ENCODE measurements at regions not wholly inside any gene's neighbourhood (a gene's known extent, or its start where the extent isn't known, plus 50 kb on each side); places are given as distances from the start of the nearest gene placed in this dataset.

GRCh38 chr1:17946434-17946833 lies 161.2 kb upstream of the IGSF21 start:
- no peak for DNase-seq (ENCODE audit: extremely low spot score)
- ChIA-PET POLR2A (no interaction called here), CTCF (no interaction called here)
- TF ChIP-seq CTCF (IDR thresholded peaks at IDR 0.05; ENCODE audit: control extremely low read depth, extremely low read depth, low read depth, missing control alignments) = no peak

- TF ChIP-seq CTCF (IDR thresholded peaks at IDR 0.05; ENCODE audit: control extremely low read depth, extremely low read depth, low read depth, missing control alignments) = no peak
- CTCF ChIA-PET = interaction anchor here (1.2 kb wide), 1 partner anchor 9 kb away, joined by 3 read pairs; no protein-coding TSS in a partner anchor
- no peak for DNase-seq (ENCODE audit: extremely low spot score)
- POLR2A ChIA-PET = no interaction called here
These were observed 159.0 kb upstream of the IGSF21 start for GRCh38 chr1:17948594-17948993.

- DNase-seq (ENCODE audit: extremely low spot score) = no peak
- ChIA-PET CTCF (no interaction called here), POLR2A (no interaction called here)
- no peak for TF ChIP-seq CTCF (IDR thresholded peaks at IDR 0.05; ENCODE audit: control extremely low read depth, extremely low read depth, low read depth, missing control alignments)
These were observed 158.1 kb upstream of the IGSF21 start for GRCh38 chr1:17949511-17949910.

GRCh38 chr1:17950728-17951127 lies 156.9 kb upstream of the IGSF21 start:
- POLR2A ChIA-PET = no interaction called here

GRCh38 chr1:17952506-17952905 lies 155.1 kb upstream of the IGSF21 start:
- CTCF ChIA-PET = no interaction called here
- no peak for TF ChIP-seq CTCF (IDR thresholded peaks at IDR 0.05; ENCODE audit: control extremely low read depth, extremely low read depth, low read depth, missing control alignments)
- DNase-seq (ENCODE audit: extremely low spot score) = no peak
- POLR2A ChIA-PET = no interaction called here

More at GRCh38 chr1:17950728-17951127, 156.9 kb upstream of the IGSF21 start:
- no peak for DNase-seq (ENCODE audit: extremely low spot score)
- CTCF ChIA-PET = no interaction called here
- no peak for TF ChIP-seq CTCF (IDR thresholded peaks at IDR 0.05; ENCODE audit: control extremely low read depth, extremely low read depth, low read depth, missing control alignments)

GRCh38 chr1:17953921-17954320 lies 153.7 kb upstream of the IGSF21 start:
- CTCF ChIA-PET = no interaction called here
- no peak for TF ChIP-seq CTCF (IDR thresholded peaks at IDR 0.05; ENCODE audit: control extremely low read depth, extremely low read depth, low read depth, missing control alignments)
- POLR2A ChIA-PET = no interaction called here
- no peak for DNase-seq (ENCODE audit: extremely low spot score)
